H9 (cell line): ENCODE measurements at regions not wholly inside any gene's neighbourhood (a gene's known extent, or its start where the extent isn't known, plus 50 kb on each side); places are given as distances from the start of the nearest gene placed in this dataset.

ENCODE experiments used
- DNase-seq: peaks from one replicate; pipeline ENCODE4 v3.0.0-alpha.2; 2017
- H2AFZ ChIP-seq: one replicate; pipeline ENCODE4 v1.6.1; 2013; ENCODE audit warnings: mild to moderate bottlenecking, low read length, control low read depth, moderate library complexity
- H2AK5ac ChIP-seq: 2 replicates; pipeline ENCODE4 v1.6.1; 2013; ENCODE audit warnings: low read length, control low read depth, mixed read lengths; ENCODE audit not compliant: insufficient read length
- H2BK120ac ChIP-seq: one replicate; pipeline ENCODE4 v1.6.1; 2013; ENCODE audit warnings: low read depth, mild to moderate bottlenecking, low read length, control low read depth, inconsistent platforms; ENCODE audit not compliant: poor library complexity, severe bottlenecking
- H2BK12ac ChIP-seq: 2 replicates; pipeline ENCODE4 v1.6.1; 2013; ENCODE audit warnings: low read length, control low read depth, mixed read lengths, low read depth; ENCODE audit not compliant: insufficient read length
- H2BK15ac ChIP-seq: 2 replicates; pipeline ENCODE4 v1.6.1; 2013; ENCODE audit warnings: low read depth, low read length, control low read depth
- H2BK20ac ChIP-seq: one replicate; pipeline ENCODE4 v1.6.1; 2013; ENCODE audit warnings: low read depth, mild to moderate bottlenecking, low read length, control low read depth, inconsistent platforms; ENCODE audit not compliant: poor library complexity, severe bottlenecking
- H2BK5ac ChIP-seq: 2 replicates; pipeline ENCODE4 v1.6.1; 2013; ENCODE audit warnings: low read length, control low read depth, mixed read lengths; ENCODE audit not compliant: insufficient read length
- H3K14ac ChIP-seq: 2 replicates; pipeline ENCODE4 v1.6.1; 2013; ENCODE audit warnings: low read length, control low read depth; ENCODE audit not compliant: insufficient read depth
- H3K18ac ChIP-seq: 2 replicates; pipeline ENCODE4 v1.6.1; 2013; ENCODE audit warnings: low read depth, mild to moderate bottlenecking, mixed read lengths, low read length, control low read depth; ENCODE audit not compliant: insufficient read length
- H3K23ac ChIP-seq: 2 replicates; pipeline ENCODE4 v1.6.1; 2013; ENCODE audit warnings: low read length, control low read depth, mixed read lengths, low read depth; ENCODE audit not compliant: insufficient read length
- H3K23me2 ChIP-seq: 2 replicates; pipeline ENCODE4 v1.6.1; 2013; ENCODE audit warnings: low read depth, mild to moderate bottlenecking, mixed read lengths, low read length, control low read depth; ENCODE audit not compliant: insufficient read length, poor library complexity, severe bottlenecking
- H3K27ac ChIP-seq: 2 replicates; pipeline ENCODE4 v1.5.1; 2013; ENCODE audit warnings: low read length, control low read depth, mixed read lengths, low read depth; ENCODE audit not compliant: insufficient read length
- H3K27me3 ChIP-seq: 2 replicates; pipeline ENCODE4 v1.6.1; 2013; ENCODE audit warnings: low read length, control low read depth, inconsistent platforms; ENCODE audit not compliant: insufficient read depth
- H3K4ac ChIP-seq: 2 replicates; pipeline ENCODE4 v1.6.1; 2013; ENCODE audit warnings: low read depth, mild to moderate bottlenecking, control low read depth, inconsistent platforms, low read length, moderate library complexity
- H3K4me1 ChIP-seq: 2 replicates; pipeline ENCODE4 v1.6.1; 2013; ENCODE audit warnings: low read length, control low read depth, inconsistent platforms; ENCODE audit not compliant: insufficient read depth
- H3K4me2 ChIP-seq: 2 replicates; pipeline ENCODE4 v1.6.1; 2013; ENCODE audit warnings: low read length, control low read depth, mixed read lengths; ENCODE audit not compliant: insufficient read length, insufficient read depth
- H3K56ac ChIP-seq: 2 replicates; pipeline ENCODE4 v1.6.1; 2013; ENCODE audit warnings: low read depth, mild to moderate bottlenecking, mixed read lengths, low read length, control low read depth; ENCODE audit not compliant: insufficient read length
- H3K79me1 ChIP-seq: 2 replicates; pipeline ENCODE4 v1.6.1; 2013; ENCODE audit warnings: low read depth, mild to moderate bottlenecking, moderate library complexity, low read length, control low read depth, inconsistent platforms; ENCODE audit not compliant: insufficient read depth, poor library complexity, severe bottlenecking
- H3K79me2 ChIP-seq: 2 replicates; pipeline ENCODE4 v1.6.1; 2013; ENCODE audit warnings: low read length, control low read depth, inconsistent platforms; ENCODE audit not compliant: insufficient read depth
- H3K9ac ChIP-seq: 2 replicates; pipeline ENCODE4 v1.6.1; 2013; ENCODE audit warnings: low read length, control low read depth, mixed read lengths; ENCODE audit not compliant: insufficient read length; ENCODE audit errors: extremely low read depth
- H3K9me3 ChIP-seq: one replicate; pipeline ENCODE4 v1.6.1; 2013; ENCODE audit warnings: low read depth, low read length, inconsistent platforms; ENCODE audit not compliant: control insufficient read depth
- H3T11ph ChIP-seq: one replicate; pipeline ENCODE4 v1.6.1; 2013; ENCODE audit warnings: mild to moderate bottlenecking, low read length, control low read depth, inconsistent platforms
- H4K20me1 ChIP-seq: one replicate; pipeline ENCODE4 v1.6.1; 2013; ENCODE audit not compliant: control insufficient read depth, insufficient read length, insufficient read depth
- H4K5ac ChIP-seq: 2 replicates; pipeline ENCODE4 v1.6.1; 2013; ENCODE audit warnings: low read depth, mild to moderate bottlenecking, mixed read lengths, low read length, control low read depth; ENCODE audit not compliant: insufficient read length
- H4K8ac ChIP-seq: replicated peaks from 2 replicates; pipeline ENCODE4 v1.6.1; 2013; ENCODE audit warnings: low read length, control low read depth, mixed read lengths, low read depth; ENCODE audit not compliant: insufficient read length
- H4K91ac ChIP-seq: 2 replicates; pipeline ENCODE4 v1.6.1; 2013; ENCODE audit warnings: low read depth, mild to moderate bottlenecking, moderate library complexity, mixed read lengths, low read length, control low read depth; ENCODE audit not compliant: insufficient read length
- H3K27ac Mint-ChIP-seq, 3 experiments: 2 replicates in 2 of 3; 3 replicates in 1 of 3; pipeline ENCODE4 v1.8.0; 2020 to 2021; ENCODE audit warnings: mixed read lengths in 3 of 3, mild to moderate bottlenecking in 1 of 3, moderate library complexity in 1 of 3
- H3K27me3 Mint-ChIP-seq: 2 replicates; pipeline ENCODE4 v1.8.0; 2021; ENCODE audit warnings: low read depth, mild to moderate bottlenecking, moderate library complexity, mixed read lengths
- H3K36me3 Mint-ChIP-seq, 3 experiments: 2 replicates in 2 of 3; 3 replicates in 1 of 3; pipeline ENCODE4 v1.8.0; 2020 to 2021; ENCODE audit warnings: low read depth in 3 of 3, mixed read lengths in 3 of 3; ENCODE audit not compliant: insufficient read depth in 1 of 3
- H3K4me1 Mint-ChIP-seq, 2 experiments: 2 replicates each; pipeline ENCODE4 v1.8.0; 2020; ENCODE audit warnings: mixed read lengths in 2 of 2
- H3K4me3 Mint-ChIP-seq, 2 experiments: 2 replicates in 1 of 2; 3 replicates in 1 of 2; pipeline ENCODE4 v1.8.0; 2020 to 2021; ENCODE audit warnings: mild to moderate bottlenecking in 2 of 2, mixed read lengths in 2 of 2, moderate library complexity in 1 of 2
- H3K9me3 Mint-ChIP-seq, 2 experiments: 2 replicates in 1 of 2; 3 replicates in 1 of 2; pipeline ENCODE4 v1.8.0; 2020; ENCODE audit warnings: mild to moderate bottlenecking in 2 of 2, mixed read lengths in 2 of 2, moderate library complexity in 1 of 2
- WGBS: extraction: QIAGEN DNeasy Blood & Tissue Kit; methylation state at CpG from one replicate; pipeline ENCODE4 v1.1.7; 2013; ENCODE audit warnings: missing lambda C conversion rate, low lambda C conversion rate, mixed read lengths; ENCODE audit not compliant: insufficient read length; ENCODE audit errors: extremely low coverage; 5-methylcytosine and 5-hydroxymethylcytosine counted together
- TF ChIP-seq, protein P1 (sequence below): fragments of 200-600 bp; sonication (generic); conservative IDR thresholded peaks from 3 replicates; pipeline ENCODE4 v1.8.0; 2021; ENCODE audit warnings: antibody characterized with exemption, mild to moderate bottlenecking

- Histone ChIP-seq H3K4ac (no peak overlapping the region), H2BK5ac (no peak overlapping the region), H3K9ac (no peak overlapping the region), H4K5ac (no peak overlapping the region), H2AK5ac (no peak overlapping the region), H3K18ac (no peak overlapping the region), H4K91ac (no peak overlapping the region), H3K9me3 (peaks cover 8% of the 10 kb centered on the region), H3K23me2 (no peaks in the 10 kb centered on the region), H2AFZ (no peak overlapping the region), H3K23ac (no peak overlapping the region), H3K27ac (no peak overlapping the region), H4K8ac (no peak overlapping the region), H3K79me2 (no peaks in the 10 kb centered on the region), H2BK12ac (no peak overlapping the region), H3T11ph (no peak overlapping the region), H3K56ac (no peak overlapping the region), H3K14ac (no peak overlapping the region), H3K4me1 (no peaks in the 10 kb centered on the region), H2BK15ac (no peak overlapping the region), H3K79me1 (no peaks in the 10 kb centered on the region), H3K27me3 (no peaks in the 10 kb centered on the region), H2BK120ac (no peak overlapping the region), H3K4me2 (no peak overlapping the region), H4K20me1 (no peaks in the 10 kb centered on the region), H2BK20ac (no peak overlapping the region)
- DNase-seq: no peak
- Mint-ChIP-seq H3K36me3 (peaks cover 11 to 33% (median 15%) of the 10 kb centered on the region in 3 experiments), H3K4me3 (no peak overlapping the region), H3K27ac (no peak overlapping the region), H3K4me1 (peaks cover 7 to 14% of the 10 kb centered on the region in 2 experiments; a peak in 3 of 4 replicates), H3K9me3 (peaks cover 35 to 38% of the 10 kb centered on the region in 2 experiments), H3K27me3 (peaks cover 6% of the 10 kb centered on the region)
- WGBS: no CpG with 5 or more reads among the region's 5 CpGs
- TF ChIP-seq, protein P1, sequence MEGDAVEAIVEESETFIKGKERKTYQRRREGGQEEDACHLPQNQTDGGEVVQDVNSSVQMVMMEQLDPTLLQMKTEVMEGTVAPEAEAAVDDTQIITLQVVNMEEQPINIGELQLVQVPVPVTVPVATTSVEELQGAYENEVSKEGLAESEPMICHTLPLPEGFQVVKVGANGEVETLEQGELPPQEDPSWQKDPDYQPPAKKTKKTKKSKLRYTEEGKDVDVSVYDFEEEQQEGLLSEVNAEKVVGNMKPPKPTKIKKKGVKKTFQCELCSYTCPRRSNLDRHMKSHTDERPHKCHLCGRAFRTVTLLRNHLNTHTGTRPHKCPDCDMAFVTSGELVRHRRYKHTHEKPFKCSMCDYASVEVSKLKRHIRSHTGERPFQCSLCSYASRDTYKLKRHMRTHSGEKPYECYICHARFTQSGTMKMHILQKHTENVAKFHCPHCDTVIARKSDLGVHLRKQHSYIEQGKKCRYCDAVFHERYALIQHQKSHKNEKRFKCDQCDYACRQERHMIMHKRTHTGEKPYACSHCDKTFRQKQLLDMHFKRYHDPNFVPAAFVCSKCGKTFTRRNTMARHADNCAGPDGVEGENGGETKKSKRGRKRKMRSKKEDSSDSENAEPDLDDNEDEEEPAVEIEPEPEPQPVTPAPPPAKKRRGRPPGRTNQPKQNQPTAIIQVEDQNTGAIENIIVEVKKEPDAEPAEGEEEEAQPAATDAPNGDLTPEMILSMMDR: no peak
Observed at GRCh38 chr2:2881499-2881898, 496.1 kb downstream of the EIPR1 start.
